Left lobe of liver (tissue), 2 donors: ENCODE measurements at regions not wholly inside any gene's neighbourhood (a gene's known extent, or its start where the extent isn't known, plus 50 kb on each side); places are given as distances from the start of the nearest gene placed in this dataset.
"Not testable (repeated sequence)": the region's sequence is repeated elsewhere in the genome, so short reads cannot be mapped to it uniquely, and the experiment has no call there.

Experiments
- ATAC-seq: fragments of 200-7000 bp; cut with Tn5 transposase; one replicate; pipeline ENCODE4 v1.9.1; 2020; ENCODE audit warnings: mild to moderate bottlenecking, moderate library complexity
- DNase-seq: peaks from one replicate; pipeline ENCODE4 v3.0.0-alpha.2; 2020; ENCODE audit warnings: low spot score
- donor health status: DM: no; HTN: no; CAD: no; lungs with moderate emphysema.
- donor health status: DM: no; HTN: yes; CAD: no.

- ATAC-seq (peak; percentile 98), DNase-seq (no peak)
Measured at GRCh38 chr11:22920939-22921565, 60.8 kb upstream of the CCDC179 start.

- no peak for DNase-seq
- ATAC-seq = no peak
Measured at GRCh38 chr11:22922672-22923071, 62.4 kb upstream of the CCDC179 start.

- DNase-seq (no peak), ATAC-seq (no peak)
Measured at GRCh38 chr11:22923561-22923960, 63.3 kb upstream of the CCDC179 start.

- ATAC-seq (no peak), DNase-seq (no peak)
Measured at GRCh38 chr11:22926341-22926740, 66.1 kb upstream of the CCDC179 start.

GRCh38 chr11:22927793-22928192, 67.5 kb upstream of the CCDC179 start:
- ATAC-seq (no peak), DNase-seq (no peak)

- ATAC-seq (no peak), DNase-seq (no peak)
Measured at GRCh38 chr11:22928207-22928917, 68.1 kb upstream of the CCDC179 start.

GRCh38 chr11:22930816-22931594, 70.7 kb upstream of the CCDC179 start:
- no peak for ATAC-seq
- no peak for DNase-seq

GRCh38 chr11:22938691-22939090, 78.4 kb upstream of the CCDC179 start:
- ATAC-seq = no peak

GRCh38 chr11:22941544-22941943, 81.3 kb upstream of the CCDC179 start:
- DNase-seq, ATAC-seq: not testable (repeated sequence)

More at GRCh38 chr11:22938691-22939090, 78.4 kb upstream of the CCDC179 start:
- no peak for DNase-seq

GRCh38 chr11:22957786-22958185, 97.5 kb upstream of the CCDC179 start:
- no peak for ATAC-seq
- DNase-seq = no peak

- DNase-seq (no peak), ATAC-seq (no peak)
Measured at GRCh38 chr11:22974251-22974650, 114.0 kb upstream of the CCDC179 start.

- peak; percentile 87 for ATAC-seq
- peak; percentile 55 for DNase-seq
Measured at GRCh38 chr11:22976146-22976545, 115.9 kb upstream of the CCDC179 start.

GRCh38 chr11:22982903-22983302, 122.6 kb upstream of the CCDC179 start:
- DNase-seq (no peak), ATAC-seq (no peak)

- DNase-seq (no peak), ATAC-seq (no peak)
Measured at GRCh38 chr11:22984045-22984444, 123.8 kb upstream of the CCDC179 start.

GRCh38 chr11:22989371-22989770, 129.1 kb upstream of the CCDC179 start:
- ATAC-seq = no peak
- DNase-seq = no peak

- DNase-seq (no peak), ATAC-seq (no peak)
Measured at GRCh38 chr11:22991196-22991595, 130.9 kb upstream of the CCDC179 start.

GRCh38 chr11:23006730-23007129, 146.5 kb upstream of the CCDC179 start:
- no peak for ATAC-seq
- DNase-seq = no peak

- ATAC-seq (peak; percentile 91), DNase-seq (no peak)
Measured at GRCh38 chr11:23010790-23011335, 150.6 kb upstream of the CCDC179 start.

- no peak for ATAC-seq
- DNase-seq = no peak
Measured at GRCh38 chr11:23012930-23013329, 152.7 kb upstream of the CCDC179 start.

GRCh38 chr11:23013509-23013908, 153.2 kb upstream of the CCDC179 start:
- no peak for ATAC-seq

GRCh38 chr11:23021287-23021863, 161.1 kb upstream of the CCDC179 start:
- DNase-seq (no peak), ATAC-seq (peak; percentile 79)

More at GRCh38 chr11:23013509-23013908, 153.2 kb upstream of the CCDC179 start:
- no peak for DNase-seq
